GM18870 (cell line): ENCODE measurements at regions not wholly inside any gene's neighbourhood (a gene's known extent, or its start where the extent isn't known, plus 50 kb on each side); places are given as distances from the start of the nearest gene placed in this dataset.

Experiments used
- ATAC-seq: cut with Tn5 transposase; IDR thresholded peaks from one replicate; pipeline ENCODE4 v1.9.1; 2021; ENCODE audit warnings: moderate library complexity; ENCODE audit not compliant: unreplicated experiment

GRCh38 chr7:17598305-17598704, 299.9 kb downstream of the AHR start:
- ATAC-seq = no peak

- ATAC-seq = no peak
These were observed 300.4 kb downstream of the AHR start for GRCh38 chr7:17598846-17599245.

GRCh38 chr7:17599733-17600339, 301.4 kb downstream of the AHR start:
- ATAC-seq = no peak

GRCh38 chr7:17600340-17600752, 301.9 kb downstream of the AHR start:
- ATAC-seq = no peak

DNA sequence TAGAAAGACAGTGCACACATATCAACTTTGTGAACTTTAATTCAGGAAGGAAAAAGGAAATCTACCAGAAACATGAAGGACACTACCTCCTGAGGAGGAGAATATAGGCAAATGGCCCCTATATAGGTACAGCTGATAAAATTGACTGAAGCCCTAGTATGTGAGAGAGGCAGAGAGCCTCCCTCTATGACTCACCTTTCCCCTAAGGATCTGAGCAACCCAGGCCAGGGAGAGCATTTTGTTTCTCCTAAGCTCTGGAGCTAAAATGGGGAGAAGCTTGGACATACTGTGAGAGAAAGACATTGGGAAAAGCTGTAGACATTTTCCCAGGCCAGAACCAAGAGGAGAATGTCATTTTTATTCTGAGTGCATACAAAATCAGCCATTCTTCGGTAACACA, 303.5 kb downstream of the AHR start:
- ATAC-seq = no peak

DNA sequence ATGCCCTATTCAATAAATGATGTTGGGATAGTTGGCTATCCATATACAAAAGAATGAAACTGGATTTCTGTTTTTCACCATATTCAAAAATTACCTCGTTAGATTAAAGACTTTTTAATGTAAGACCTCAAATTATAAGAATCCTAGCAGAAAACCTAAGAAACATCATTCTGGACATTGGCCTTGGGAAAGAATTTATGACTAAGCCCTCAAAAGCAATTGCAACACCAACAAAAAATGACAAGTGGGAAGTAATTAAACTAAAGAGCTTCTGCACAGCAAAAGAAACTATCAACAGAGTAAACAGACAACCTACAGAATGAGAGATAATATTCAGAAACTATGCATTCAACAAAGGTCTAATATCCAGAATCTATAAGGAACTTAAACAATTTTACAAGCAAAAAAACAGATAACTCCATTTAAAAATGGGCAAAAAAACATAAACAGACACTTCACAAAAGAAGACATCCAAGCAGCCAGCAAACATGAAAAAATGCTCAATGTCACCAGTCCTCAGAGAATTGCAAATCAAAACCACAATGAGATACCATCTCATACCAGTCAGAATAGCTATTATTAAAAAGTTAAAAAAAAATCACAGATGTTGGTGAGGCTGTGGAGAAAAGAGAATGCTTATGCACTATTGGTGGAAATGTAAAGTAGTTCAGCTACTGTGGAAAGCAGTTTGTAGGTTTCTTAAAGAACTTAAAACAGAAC, 309.8 kb downstream of the AHR start:
- no peak for ATAC-seq

GRCh38 chr7:17611611-17612010, 313.2 kb downstream of the AHR start:
- ATAC-seq = no peak

- ATAC-seq = no peak
These were observed 315.0 kb downstream of the AHR start for GRCh38 chr7:17613338-17614041.

GRCh38 chr7:17617380-17617779, 318.9 kb downstream of the AHR start:
- ATAC-seq = no peak

GRCh38 chr7:17617857-17618651, 319.6 kb downstream of the AHR start:
- no peak for ATAC-seq

GRCh38 chr7:17618652-17618974, 320.2 kb downstream of the AHR start:
- no peak for ATAC-seq

DNA sequence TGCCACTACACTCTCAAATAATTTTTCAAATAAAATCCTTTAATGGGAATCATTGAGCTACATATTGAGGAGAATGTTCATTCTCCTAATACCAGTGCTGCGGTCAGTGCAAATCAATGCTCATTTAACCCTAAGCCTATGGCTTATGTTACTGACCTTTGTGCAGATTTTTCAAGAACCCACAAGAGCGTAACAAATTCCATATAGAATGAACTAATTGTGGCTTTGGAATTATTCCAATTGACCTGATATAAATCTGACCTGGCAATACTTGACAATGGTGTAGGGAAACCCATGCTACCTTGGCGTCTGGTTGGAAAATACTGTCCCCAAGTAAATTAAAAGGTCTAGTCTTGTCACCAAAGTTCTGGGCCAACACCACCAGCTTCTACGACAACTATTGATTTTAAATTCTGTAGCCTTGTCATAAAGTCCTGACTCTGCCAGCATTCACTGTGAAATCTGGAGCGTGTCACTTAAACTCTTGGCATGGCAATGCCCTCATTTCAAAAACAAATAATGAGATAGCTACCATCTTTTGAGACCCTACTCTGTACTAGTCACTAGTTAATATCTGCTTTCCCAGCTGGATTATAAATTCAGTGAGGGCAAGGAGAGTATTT, 320.9 kb downstream of the AHR start:
- no peak for ATAC-seq

DNA sequence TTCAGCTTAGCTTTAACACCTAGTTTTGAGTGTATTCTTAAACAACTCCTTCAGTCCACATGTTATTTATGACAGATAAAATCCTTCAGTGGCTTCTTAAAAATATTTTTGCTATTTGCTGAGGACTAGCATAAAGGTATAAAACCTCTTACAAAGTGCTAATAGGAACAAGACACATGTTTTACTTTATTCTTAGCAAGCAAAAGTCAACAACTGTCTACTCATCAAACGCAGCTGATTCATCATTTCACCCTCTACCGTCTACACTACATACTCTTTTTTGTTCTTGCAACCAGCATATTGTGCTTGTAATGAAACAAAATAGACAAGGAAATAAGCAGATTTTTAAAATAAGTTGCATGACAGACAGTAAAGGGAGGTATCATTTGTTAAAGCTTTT, 319.7 kb downstream of the SNX13 start:
- no peak for ATAC-seq

DNA sequence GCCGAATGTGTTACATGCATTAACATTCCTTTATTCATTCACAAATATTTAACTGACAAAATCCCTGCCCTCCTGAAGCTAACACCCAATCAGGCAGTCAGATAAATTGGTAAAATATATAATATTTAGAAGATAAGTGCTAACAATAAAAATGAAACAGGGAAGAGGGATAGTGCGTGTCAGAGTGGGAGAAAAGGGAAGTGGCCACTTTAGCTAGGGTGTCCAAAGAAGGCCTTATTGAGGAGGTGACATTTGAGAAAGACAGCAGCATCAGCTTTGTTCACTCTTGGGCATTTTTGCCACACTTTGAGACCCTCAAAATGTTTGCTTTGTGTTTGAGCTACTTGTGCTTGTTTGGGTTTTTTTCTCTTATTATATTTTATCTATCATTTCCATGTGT, 317.8 kb downstream of the SNX13 start:
- ATAC-seq = no peak

- no peak for ATAC-seq
These were observed 316.6 kb downstream of the SNX13 start for GRCh38 chr7:17623546-17624185.

GRCh38 chr7:17624379-17624778, 315.9 kb downstream of the SNX13 start:
- ATAC-seq = no peak

DNA sequence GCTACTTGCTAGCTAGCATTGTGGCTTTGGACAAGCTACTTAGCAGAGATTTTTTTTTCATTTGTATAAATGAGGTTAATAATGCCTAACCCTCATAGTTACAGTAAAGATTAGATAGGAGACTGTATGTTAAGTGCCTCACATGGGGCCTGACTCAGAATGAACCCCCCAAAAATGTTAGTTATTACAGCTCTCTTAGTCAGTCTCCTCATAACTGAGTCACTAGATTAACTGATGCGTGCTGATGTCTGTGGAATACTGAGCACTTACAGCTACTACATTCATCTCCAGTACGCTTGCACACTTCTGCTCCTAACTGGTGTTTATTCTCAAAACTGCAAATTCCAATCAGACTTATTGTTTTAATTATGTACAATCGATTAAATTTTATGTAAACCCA, 315.3 kb downstream of the SNX13 start:
- ATAC-seq = no peak

- no peak for ATAC-seq
These were observed 314.1 kb downstream of the SNX13 start for GRCh38 chr7:17626235-17626634.

GRCh38 chr7:17631061-17631460, 309.2 kb downstream of the SNX13 start:
- ATAC-seq = no peak

GRCh38 chr7:17632384-17632783, 307.9 kb downstream of the SNX13 start:
- ATAC-seq = no peak

- ATAC-seq = no peak
These were observed 307.2 kb downstream of the SNX13 start for GRCh38 chr7:17633067-17633466.
